Parathyroid adenoma (tissue), 2 donors: ENCODE measurements at regions not wholly inside any gene's neighbourhood (a gene's known extent, or its start where the extent isn't known, plus 50 kb on each side); places are given as distances from the start of the nearest gene placed in this dataset.

ENCODE experiments used
- H2AFZ ChIP-seq: fragments of 300-600 bp; sonication (generic); one replicate; pipeline ENCODE4 v1.7.0; 2017; ENCODE audit warnings: antibody characterized with exemption, mild to moderate bottlenecking
- H3K27ac ChIP-seq: fragments of 300-600 bp; sonication (generic); one replicate; pipeline ENCODE4 v1.7.0; 2017
- H3K27me3 ChIP-seq: fragments of 300-600 bp; sonication (generic); one replicate; pipeline ENCODE4 v1.7.0; 2017; ENCODE audit warnings: low read length; ENCODE audit not compliant: control insufficient read depth, insufficient read depth
- H3K36me3 ChIP-seq: fragments of 300-600 bp; sonication (generic); one replicate; pipeline ENCODE4 v1.7.0; 2017; ENCODE audit warnings: low read length; ENCODE audit not compliant: control insufficient read depth, insufficient read depth
- H3K4me1 ChIP-seq: fragments of 300-600 bp; sonication (generic); one replicate; pipeline ENCODE4 v1.7.0; 2017; ENCODE audit warnings: control low read depth
- H3K4me2 ChIP-seq: fragments of 300-600 bp; sonication (generic); one replicate; pipeline ENCODE4 v1.7.0; 2017; ENCODE audit warnings: low read length
- H3K4me3 ChIP-seq: fragments of 300-600 bp; sonication (generic); one replicate; pipeline ENCODE4 v1.7.0; 2017; ENCODE audit warnings: low read depth, low read length
- H3K79me2 ChIP-seq: fragments of 300-600 bp; sonication (generic); one replicate; pipeline ENCODE4 v1.7.0; 2017; ENCODE audit warnings: control low read depth
- H3K9ac ChIP-seq: fragments of 300-600 bp; sonication (generic); one replicate; pipeline ENCODE4 v1.7.0; 2017; ENCODE audit warnings: mild to moderate bottlenecking
- H3K9me3 ChIP-seq: fragments of 300-600 bp; sonication (generic); one replicate; pipeline ENCODE4 v1.7.0; 2017; ENCODE audit warnings: low read length; ENCODE audit not compliant: control insufficient read depth
- CTCF ChIP-seq: fragments of 300-600 bp; sonication (generic); IDR thresholded peaks from one replicate; pipeline ENCODE4 v1.7.0; 2017; ENCODE audit warnings: antibody characterized with exemption, mild to moderate bottlenecking
- donor health status: primary hyperparathyroidism.

- no peak overlapping the region for H3K4me3 ChIP-seq
- no peaks in the 10 kb centered on the region for H3K36me3 ChIP-seq
- no peaks in the 10 kb centered on the region for H3K79me2 ChIP-seq
- H3K9me3 ChIP-seq: no peaks in the 10 kb centered on the region
- no peak overlapping the region for H2AFZ ChIP-seq
- H3K4me2 ChIP-seq: no peak overlapping the region
- TF ChIP-seq CTCF: no peak
- no peaks in the 10 kb centered on the region for H3K4me1 ChIP-seq
- no peak overlapping the region for H3K27ac ChIP-seq
- H3K27me3 ChIP-seq: no peaks in the 10 kb centered on the region
- no peak overlapping the region for H3K9ac ChIP-seq
Measured at GRCh38 chr11:23551706-23552105, 691.4 kb upstream of the CCDC179 start.

DNA sequence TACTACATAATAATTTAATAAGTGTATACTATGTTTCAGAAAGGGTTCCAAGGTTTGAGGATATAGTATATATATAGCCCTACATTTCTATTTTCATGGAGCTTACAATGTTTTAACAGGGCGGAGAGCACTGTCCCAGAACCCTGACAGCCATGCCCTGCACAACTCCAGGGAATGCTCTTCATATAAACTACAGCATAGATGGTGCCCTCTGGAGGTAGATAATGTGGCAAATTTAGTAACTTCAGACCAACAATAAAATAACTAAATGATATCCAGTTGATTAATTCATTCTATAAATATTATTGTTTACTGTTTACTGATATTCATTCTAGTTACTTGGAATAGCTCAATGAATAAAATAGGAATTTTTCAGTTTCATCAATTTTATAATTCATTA lies 693.7 kb upstream of the CCDC179 start:
- Histone ChIP-seq H3K27me3 (no peaks in the 10 kb centered on the region), H3K36me3 (no peaks in the 10 kb centered on the region), H3K27ac (no peak overlapping the region), H3K9me3 (no peaks in the 10 kb centered on the region), H3K9ac (no peak overlapping the region), H3K79me2 (no peaks in the 10 kb centered on the region), H3K4me3 (no peak overlapping the region), H2AFZ (no peak overlapping the region), H3K4me2 (no peak overlapping the region), H3K4me1 (no peaks in the 10 kb centered on the region)
- TF ChIP-seq CTCF: no peak

- H3K36me3 ChIP-seq: no peaks in the 10 kb centered on the region
- no peak overlapping the region for H2AFZ ChIP-seq
- no peaks in the 10 kb centered on the region for H3K9me3 ChIP-seq
- no peak overlapping the region for H3K9ac ChIP-seq
- H3K27ac ChIP-seq: no peak overlapping the region
- H3K4me3 ChIP-seq: no peak overlapping the region
- TF ChIP-seq CTCF: no peak
- no peaks in the 10 kb centered on the region for H3K79me2 ChIP-seq
- H3K27me3 ChIP-seq: no peaks in the 10 kb centered on the region
- no peak overlapping the region for H3K4me2 ChIP-seq
- H3K4me1 ChIP-seq: no peaks in the 10 kb centered on the region
Measured at GRCh38 chr11:23555085-23555484, 694.8 kb upstream of the CCDC179 start.

- no peak overlapping the region for H3K27ac ChIP-seq
- no peaks in the 10 kb centered on the region for H3K27me3 ChIP-seq
- H3K9ac ChIP-seq: no peak overlapping the region
- no peak overlapping the region for H2AFZ ChIP-seq
- H3K79me2 ChIP-seq: no peaks in the 10 kb centered on the region
- TF ChIP-seq CTCF: no peak
- H3K36me3 ChIP-seq: no peaks in the 10 kb centered on the region
- no peaks in the 10 kb centered on the region for H3K4me1 ChIP-seq
- H3K4me3 ChIP-seq: no peak overlapping the region
- H3K9me3 ChIP-seq: no peaks in the 10 kb centered on the region
- H3K4me2 ChIP-seq: no peak overlapping the region
Measured at GRCh38 chr11:23556163-23556750, 696.0 kb upstream of the CCDC179 start.

DNA sequence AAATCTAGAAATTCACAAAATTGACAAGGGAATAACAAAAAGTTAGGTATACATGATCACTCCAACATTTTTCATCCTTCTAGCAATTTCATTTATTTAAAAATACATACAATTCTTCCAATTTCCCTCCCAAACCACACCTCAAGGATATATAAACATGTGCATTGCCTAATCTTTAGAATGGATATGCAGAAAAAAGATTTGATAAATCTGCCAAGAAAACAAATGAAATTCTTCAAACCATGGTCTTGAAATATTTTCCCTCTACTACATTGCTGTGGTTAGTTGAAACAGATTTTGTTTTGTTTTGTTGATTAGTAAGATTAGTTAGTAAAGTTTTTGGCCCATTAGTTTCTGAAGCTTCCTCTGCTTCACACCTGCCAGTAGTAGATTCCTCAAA lies 703.3 kb upstream of the CCDC179 start:
- Histone ChIP-seq H3K36me3 (no peaks in the 10 kb centered on the region), H3K4me1 (no peaks in the 10 kb centered on the region), H3K4me3 (no peak overlapping the region), H3K9ac (no peak overlapping the region), H3K9me3 (no peaks in the 10 kb centered on the region), H3K79me2 (no peaks in the 10 kb centered on the region), H2AFZ (no peak overlapping the region), H3K4me2 (no peak overlapping the region), H3K27me3 (no peaks in the 10 kb centered on the region), H3K27ac (no peak overlapping the region)
- TF ChIP-seq CTCF: no peak
